Cardiac muscle cell (in vitro differentiated cells and primary cell): ENCODE measurements at regions not wholly inside any gene's neighbourhood (a gene's known extent, or its start where the extent isn't known, plus 50 kb on each side); places are given as distances from the start of the nearest gene placed in this dataset.

Source experiments
- DNase-seq, 2 donors: peaks; one replicate each; pipeline versions ENCODE4 v3.0.0 to v3.0.0-alpha.2; 2010 to 2017; ENCODE audit warnings: low read depth in 1 of 2, low spot score in 1 of 2
- H3K27ac ChIP-seq: fragments of 200-600 bp; sonication (generic); 2 replicates; pipeline ENCODE4 v1.5.1; 2016
- H3K27me3 ChIP-seq: fragments of 200-600 bp; sonication (generic); 2 replicates; pipeline ENCODE4 v1.6.0; 2016; ENCODE audit warnings: control low read depth
- H3K36me3 ChIP-seq: fragments of 200-600 bp; sonication (generic); 2 replicates; pipeline ENCODE4 v1.5.1; 2016; ENCODE audit warnings: control low read depth
- H3K4me1 ChIP-seq: fragments of 200-600 bp; sonication (generic); 2 replicates; pipeline ENCODE4 v1.8.1; 2017; ENCODE audit warnings: low read depth, mild to moderate bottlenecking, mixed run types
- H3K4me3 ChIP-seq: fragments of 200-600 bp; sonication (generic); 2 replicates; pipeline ENCODE4 v1.5.1; 2016; ENCODE audit warnings: mild to moderate bottlenecking
- H3K9me3 ChIP-seq: fragments of 200-600 bp; sonication (generic); 2 replicates; pipeline ENCODE4 v1.5.1; 2017; ENCODE audit warnings: low read depth, mild to moderate bottlenecking, control low read depth
- TF ChIP-seq, protein P1 (sequence below): IDR thresholded peaks from 2 replicates; pipeline ENCODE4 v1.5.1; 2012; ENCODE audit warnings: low read depth, mild to moderate bottlenecking, low read length

DNA sequence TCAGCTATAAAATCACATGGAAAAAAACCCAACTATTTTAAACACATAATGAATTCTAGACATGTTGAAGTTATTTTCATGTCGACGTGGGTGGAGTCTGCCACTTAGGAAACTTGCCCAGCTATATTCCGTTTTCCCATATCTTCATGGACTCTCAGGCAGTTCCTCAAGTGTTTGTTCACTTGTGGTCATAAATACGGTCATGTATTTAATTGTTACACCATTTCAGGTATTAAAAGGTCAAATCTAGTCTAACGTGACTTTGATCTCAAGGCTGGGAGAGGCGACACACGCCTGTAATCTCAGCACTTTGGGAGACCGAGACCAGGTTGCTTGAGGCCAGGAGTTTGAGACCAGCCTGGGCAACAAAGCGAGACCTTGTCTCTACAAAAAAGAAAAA is 346.9 kb downstream of the PBX1 start:
- no peak overlapping the region for H3K4me3 ChIP-seq
- no peaks in the 10 kb centered on the region for H3K27me3 ChIP-seq
- TF ChIP-seq, protein P1, sequence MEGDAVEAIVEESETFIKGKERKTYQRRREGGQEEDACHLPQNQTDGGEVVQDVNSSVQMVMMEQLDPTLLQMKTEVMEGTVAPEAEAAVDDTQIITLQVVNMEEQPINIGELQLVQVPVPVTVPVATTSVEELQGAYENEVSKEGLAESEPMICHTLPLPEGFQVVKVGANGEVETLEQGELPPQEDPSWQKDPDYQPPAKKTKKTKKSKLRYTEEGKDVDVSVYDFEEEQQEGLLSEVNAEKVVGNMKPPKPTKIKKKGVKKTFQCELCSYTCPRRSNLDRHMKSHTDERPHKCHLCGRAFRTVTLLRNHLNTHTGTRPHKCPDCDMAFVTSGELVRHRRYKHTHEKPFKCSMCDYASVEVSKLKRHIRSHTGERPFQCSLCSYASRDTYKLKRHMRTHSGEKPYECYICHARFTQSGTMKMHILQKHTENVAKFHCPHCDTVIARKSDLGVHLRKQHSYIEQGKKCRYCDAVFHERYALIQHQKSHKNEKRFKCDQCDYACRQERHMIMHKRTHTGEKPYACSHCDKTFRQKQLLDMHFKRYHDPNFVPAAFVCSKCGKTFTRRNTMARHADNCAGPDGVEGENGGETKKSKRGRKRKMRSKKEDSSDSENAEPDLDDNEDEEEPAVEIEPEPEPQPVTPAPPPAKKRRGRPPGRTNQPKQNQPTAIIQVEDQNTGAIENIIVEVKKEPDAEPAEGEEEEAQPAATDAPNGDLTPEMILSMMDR = no peak

GRCh38 chr1:164902491-164902890 is 343.5 kb downstream of the PBX1 start:
- Histone ChIP-seq H3K27ac (no peak overlapping the region), H3K27me3 (no peaks in the 10 kb centered on the region), H3K36me3 (no peaks in the 10 kb centered on the region), H3K4me1 (peaks cover 4% of the 10 kb centered on the region), H3K4me3 (no peak overlapping the region), H3K9me3 (no peaks in the 10 kb centered on the region)
- no peak for DNase-seq
- TF ChIP-seq, protein P1 = no peak

More for the DNA sequence above, 346.9 kb downstream of the PBX1 start:
- no peak for DNase-seq
- no peaks in the 10 kb centered on the region for H3K36me3 ChIP-seq
- H3K9me3 ChIP-seq = no peaks in the 10 kb centered on the region
- H3K27ac ChIP-seq = no peak overlapping the region
- peaks cover 6% of the 10 kb centered on the region for H3K4me1 ChIP-seq
